ENCODE measurements at regions not wholly inside any gene's neighbourhood (a gene's known extent, or its start where the extent isn't known, plus 50 kb on each side); places are given as distances from the start of the nearest gene placed in this dataset.

GRCh38 chr17:74070374-74070773 is 133.1 kb upstream of the RPL38 start:
- Mint-ChIP-seq H3K36me3 (no peaks in the 10 kb centered on the region), H3K4me3 (no peak overlapping the region), H3K9me3 (no peaks in the 10 kb centered on the region), H3K27ac (no peak overlapping the region), H3K4me1 (no peaks in the 10 kb centered on the region)
- DNase-seq (ENCODE audit: low spot score in 2 of 2) (no peak), ATAC-seq (no peak)

GRCh38 chr17:74070998-74071679 is 132.3 kb upstream of the RPL38 start:
- DNase-seq (ENCODE audit: low spot score in 2 of 2) (no peak), ATAC-seq (no peak)
- H3K4me3 Mint-ChIP-seq = no peak overlapping the region
- H3K36me3 Mint-ChIP-seq = no peaks in the 10 kb centered on the region
- no peak overlapping the region for H3K27ac Mint-ChIP-seq
- H3K9me3 Mint-ChIP-seq = no peaks in the 10 kb centered on the region
- H3K4me1 Mint-ChIP-seq = no peaks in the 10 kb centered on the region

- Mint-ChIP-seq H3K4me3 (no peak overlapping the region), H3K9me3 (no peaks in the 10 kb centered on the region), H3K27ac (no peak overlapping the region), H3K4me1 (no peaks in the 10 kb centered on the region), H3K36me3 (no peaks in the 10 kb centered on the region)
- no peak for ATAC-seq
- no peak for DNase-seq (ENCODE audit: low spot score in 2 of 2)
Observed at GRCh38 chr17:74072340-74072739, 131.1 kb upstream of the RPL38 start.

GRCh38 chr17:74076446-74076845 is 127.0 kb upstream of the RPL38 start:
- Mint-ChIP-seq H3K36me3 (no peaks in the 10 kb centered on the region), H3K4me3 (no peak overlapping the region), H3K9me3 (no peaks in the 10 kb centered on the region), H3K27ac (no peak overlapping the region), H3K4me1 (no peaks in the 10 kb centered on the region)
- ATAC-seq = no peak
- DNase-seq (ENCODE audit: low spot score in 2 of 2) = no peak

- no peak for ATAC-seq
- H3K4me1 Mint-ChIP-seq = no peaks in the 10 kb centered on the region
- H3K9me3 Mint-ChIP-seq = no peaks in the 10 kb centered on the region
- no peaks in the 10 kb centered on the region for H3K36me3 Mint-ChIP-seq
- no peak overlapping the region for H3K4me3 Mint-ChIP-seq
- no peak for DNase-seq (ENCODE audit: low spot score in 2 of 2)
- no peak overlapping the region for H3K27ac Mint-ChIP-seq
Observed at GRCh38 chr17:74077231-74077630, 126.2 kb upstream of the RPL38 start.

GRCh38 chr17:74078363-74078941 is 125.0 kb upstream of the RPL38 start:
- Mint-ChIP-seq H3K27ac (no peak overlapping the region), H3K36me3 (no peaks in the 10 kb centered on the region), H3K4me3 (no peak overlapping the region), H3K4me1 (no peaks in the 10 kb centered on the region), H3K9me3 (no peaks in the 10 kb centered on the region)
- no peak for ATAC-seq
- DNase-seq (ENCODE audit: low spot score in 2 of 2) = no peak

GRCh38 chr17:74079537-74080300 is 123.8 kb upstream of the RPL38 start:
- no peaks in the 10 kb centered on the region for H3K9me3 Mint-ChIP-seq
- DNase-seq (ENCODE audit: low spot score in 2 of 2) (no peak), ATAC-seq (no peak)
- H3K27ac Mint-ChIP-seq = no peak overlapping the region
- no peak overlapping the region for H3K4me3 Mint-ChIP-seq
- H3K36me3 Mint-ChIP-seq = no peaks in the 10 kb centered on the region
- H3K4me1 Mint-ChIP-seq = no peaks in the 10 kb centered on the region

GRCh38 chr17:74080656-74081582 is 122.6 kb upstream of the RPL38 start:
- ATAC-seq (no peak), DNase-seq (ENCODE audit: low spot score in 2 of 2) (no peak)
- H3K4me1 Mint-ChIP-seq = no peaks in the 10 kb centered on the region
- no peaks in the 10 kb centered on the region for H3K36me3 Mint-ChIP-seq
- H3K9me3 Mint-ChIP-seq = peaks cover 5% of the 10 kb centered on the region
- no peak overlapping the region for H3K4me3 Mint-ChIP-seq
- no peak overlapping the region for H3K27ac Mint-ChIP-seq

- Mint-ChIP-seq H3K4me1 (no peaks in the 10 kb centered on the region), H3K9me3 (peaks cover 5% of the 10 kb centered on the region), H3K27ac (no peak overlapping the region), H3K4me3 (no peak overlapping the region), H3K36me3 (no peaks in the 10 kb centered on the region)
- ATAC-seq = no peak
- DNase-seq (ENCODE audit: low spot score in 2 of 2) = no peak
Observed at GRCh38 chr17:74082886-74083285, 120.6 kb upstream of the RPL38 start.

- no peaks in the 10 kb centered on the region for H3K4me1 Mint-ChIP-seq
- DNase-seq (ENCODE audit: low spot score in 2 of 2) (no peak), ATAC-seq (no peak)
- no peak overlapping the region for H3K4me3 Mint-ChIP-seq
- H3K9me3 Mint-ChIP-seq = peaks cover 5% of the 10 kb centered on the region
- H3K36me3 Mint-ChIP-seq = no peaks in the 10 kb centered on the region
- H3K27ac Mint-ChIP-seq = no peak overlapping the region
Observed at GRCh38 chr17:74083321-74083720, 120.2 kb upstream of the RPL38 start.

- Mint-ChIP-seq H3K9me3 (peaks cover 5% of the 10 kb centered on the region), H3K4me3 (no peak overlapping the region), H3K27ac (no peak overlapping the region), H3K36me3 (no peaks in the 10 kb centered on the region), H3K4me1 (no peaks in the 10 kb centered on the region)
- DNase-seq (ENCODE audit: low spot score in 2 of 2) = no peak
- ATAC-seq = no peak
Observed at GRCh38 chr17:74085434-74085833, 118.0 kb upstream of the RPL38 start.

GRCh38 chr17:74087002-74087585 is 116.4 kb upstream of the RPL38 start:
- Mint-ChIP-seq H3K27ac (no peak overlapping the region), H3K36me3 (no peaks in the 10 kb centered on the region), H3K4me1 (no peaks in the 10 kb centered on the region), H3K4me3 (no peak overlapping the region), H3K9me3 (peaks cover 5% of the 10 kb centered on the region)
- ATAC-seq (no peak), DNase-seq (ENCODE audit: low spot score in 2 of 2) (no peak)

GRCh38 chr17:74088285-74088933 is 115.1 kb upstream of the RPL38 start:
- ATAC-seq (no peak), DNase-seq (ENCODE audit: low spot score in 2 of 2) (no peak)
- H3K9me3 Mint-ChIP-seq = peaks cover 5% of the 10 kb centered on the region

GRCh38 chr17:74088934-74089329 is 114.5 kb upstream of the RPL38 start:
- ATAC-seq (no peak), DNase-seq (ENCODE audit: low spot score in 2 of 2) (no peak)
- Mint-ChIP-seq H3K4me1 (no peaks in the 10 kb centered on the region), H3K36me3 (no peaks in the 10 kb centered on the region), H3K4me3 (no peak overlapping the region), H3K27ac (no peak overlapping the region), H3K9me3 (peaks cover 5% of the 10 kb centered on the region)

More at GRCh38 chr17:74088285-74088933, 115.1 kb upstream of the RPL38 start:
- H3K27ac Mint-ChIP-seq = no peak overlapping the region
- no peaks in the 10 kb centered on the region for H3K36me3 Mint-ChIP-seq
- H3K4me1 Mint-ChIP-seq = no peaks in the 10 kb centered on the region
- no peak overlapping the region for H3K4me3 Mint-ChIP-seq
